Mesendoderm (in vitro differentiated cells): ENCODE measurements at regions not wholly inside any gene's neighbourhood (a gene's known extent, or its start where the extent isn't known, plus 50 kb on each side); places are given as distances from the start of the nearest gene placed in this dataset.

Source experiments
- DNase-seq: peaks from one replicate; pipeline ENCODE4 v3.0.0; 2013
- H2AK5ac ChIP-seq: 2 replicates; pipeline ENCODE4 v1.6.1; 2013; ENCODE audit warnings: low read length, inconsistent platforms
- H2BK120ac ChIP-seq: 2 replicates; pipeline ENCODE4 v1.6.1; 2013; ENCODE audit warnings: low read depth, mild to moderate bottlenecking, low read length, moderate library complexity, mixed read lengths
- H2BK15ac ChIP-seq: replicated peaks from 2 replicates; pipeline ENCODE4 v1.6.1; 2013; ENCODE audit warnings: low read depth, mild to moderate bottlenecking, moderate library complexity
- H2BK5ac ChIP-seq: 2 replicates; pipeline ENCODE4 v1.6.1; 2013; ENCODE audit warnings: low read length, inconsistent platforms
- H3K18ac ChIP-seq: 2 replicates; pipeline ENCODE4 v1.6.1; 2013; ENCODE audit warnings: mild to moderate bottlenecking, low read length, mixed read lengths
- H3K23ac ChIP-seq: one replicate; pipeline ENCODE4 v1.6.1; 2013; ENCODE audit warnings: low read length
- H3K27ac ChIP-seq: 2 replicates; pipeline ENCODE4 v1.5.1; 2013; ENCODE audit warnings: low read depth, mild to moderate bottlenecking, inconsistent platforms, low read length, moderate library complexity
- H3K27me3 ChIP-seq: 2 replicates; pipeline ENCODE4 v1.6.1; 2013; ENCODE audit warnings: low read length, control low read depth, mild to moderate bottlenecking, inconsistent platforms; ENCODE audit not compliant: insufficient read depth, poor library complexity
- H3K36me3 ChIP-seq: 2 replicates; pipeline ENCODE4 v1.6.1; 2013; ENCODE audit warnings: low read length, inconsistent platforms; ENCODE audit not compliant: control insufficient read depth, insufficient read depth
- H3K4ac ChIP-seq: one replicate; pipeline ENCODE4 v1.6.1; 2013; ENCODE audit warnings: low read depth, mild to moderate bottlenecking, low read length, moderate library complexity
- H3K4me1 ChIP-seq: 2 replicates; pipeline ENCODE4 v1.6.1; 2013; ENCODE audit warnings: low read depth, low read length, inconsistent platforms; ENCODE audit not compliant: control insufficient read depth
- H3K4me2 ChIP-seq: 2 replicates; pipeline ENCODE4 v1.6.1; 2013; ENCODE audit warnings: low read length
- H3K4me3 ChIP-seq: 2 replicates; pipeline ENCODE4 v1.5.1; 2013; ENCODE audit warnings: mild to moderate bottlenecking, low read length
- H3K56ac ChIP-seq: one replicate; pipeline ENCODE4 v1.6.1; 2013; ENCODE audit warnings: low read length
- H3K79me1 ChIP-seq: 2 replicates; pipeline ENCODE4 v1.6.1; 2013; ENCODE audit warnings: low read length, inconsistent platforms
- H3K79me2 ChIP-seq: 2 replicates; pipeline ENCODE4 v1.6.1; 2013; ENCODE audit warnings: mild to moderate bottlenecking, low read length; ENCODE audit not compliant: control insufficient read depth, insufficient read depth
- H3K9ac ChIP-seq: 2 replicates; pipeline ENCODE4 v1.6.1; 2013; ENCODE audit warnings: low read length, inconsistent platforms
- H4K5ac ChIP-seq: one replicate; pipeline ENCODE4 v1.6.1; 2013; ENCODE audit warnings: low read length
- H4K8ac ChIP-seq: one replicate; pipeline ENCODE4 v1.6.1; 2013; ENCODE audit warnings: low read depth, mild to moderate bottlenecking, control low read depth, low read length, moderate library complexity
- WGBS: extraction: QIAGEN DNeasy Blood & Tissue Kit; methylation state at CpG from one replicate; pipeline ENCODE4 v1.1.7; 2013; ENCODE audit warnings: low lambda C conversion rate, missing lambda C conversion rate; ENCODE audit not compliant: insufficient coverage; ENCODE audit errors: extremely low coverage; 5-methylcytosine and 5-hydroxymethylcytosine counted together

- H3K36me3 ChIP-seq: no peaks in the 10 kb centered on the region
- H3K27ac ChIP-seq: no peak overlapping the region
- H3K4me1 ChIP-seq: peaks cover 4% of the 10 kb centered on the region
- no peak overlapping the region for H3K4me3 ChIP-seq
- no peak overlapping the region for H4K8ac ChIP-seq
- peak; percentile 44 for DNase-seq
- H2BK120ac ChIP-seq: no peak overlapping the region
- no peak overlapping the region for H3K18ac ChIP-seq
- H3K27me3 ChIP-seq: no peaks in the 10 kb centered on the region
- H3K79me1 ChIP-seq: no peaks in the 10 kb centered on the region
- no peak overlapping the region for H2BK5ac ChIP-seq
- no peak overlapping the region for H4K5ac ChIP-seq
- no peak overlapping the region for H2BK15ac ChIP-seq
- WGBS: no CpG with 5 or more reads among the region's 10 CpGs
- no peaks in the 10 kb centered on the region for H3K79me2 ChIP-seq
- H3K9ac ChIP-seq: no peak overlapping the region
- H2AK5ac ChIP-seq: no peak overlapping the region
- H3K56ac ChIP-seq: no peak overlapping the region
- H3K4me2 ChIP-seq: no peak overlapping the region
- no peak overlapping the region for H3K23ac ChIP-seq
- no peak overlapping the region for H3K4ac ChIP-seq
Measured at GRCh38 chr3:59538753-59539432, 489.1 kb upstream of the CFAP20DC start.

DNA sequence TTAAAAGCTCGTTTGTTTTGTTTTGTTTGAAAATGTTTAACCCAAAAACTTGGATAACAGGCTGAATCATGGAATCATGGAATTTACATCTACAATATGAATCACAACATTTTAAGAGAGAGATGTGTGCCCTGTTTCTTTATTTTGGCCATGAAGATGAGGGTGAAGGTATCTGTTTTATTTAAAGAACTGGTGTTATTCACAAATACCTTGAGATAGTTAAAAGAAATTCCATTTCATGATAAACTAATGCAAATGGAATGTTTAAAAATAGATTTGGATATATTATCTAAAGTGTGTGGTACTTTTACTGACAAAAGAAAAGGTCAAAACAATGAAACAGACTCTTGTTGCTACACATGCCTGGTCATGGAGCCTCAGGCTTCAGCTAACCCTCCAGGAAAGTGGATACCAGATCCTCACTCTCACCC lies 486.0 kb upstream of the CFAP20DC start:
- Histone ChIP-seq H3K18ac (no peak overlapping the region), H4K8ac (no peak overlapping the region), H3K4ac (no peak overlapping the region), H3K79me1 (no peaks in the 10 kb centered on the region), H3K56ac (no peak overlapping the region), H3K4me1 (no peaks in the 10 kb centered on the region), H3K36me3 (no peaks in the 10 kb centered on the region), H3K4me3 (no peak overlapping the region), H3K27me3 (no peaks in the 10 kb centered on the region), H3K9ac (no peak overlapping the region), H3K79me2 (no peaks in the 10 kb centered on the region), H2BK15ac (no peak overlapping the region), H3K23ac (no peak overlapping the region), H3K4me2 (no peak overlapping the region), H2BK5ac (no peak overlapping the region), H2AK5ac (no peak overlapping the region), H4K5ac (no peak overlapping the region), H2BK120ac (no peak overlapping the region), H3K27ac (no peak overlapping the region)
- no CpG with 5 or more reads among the region's 1 CpG for WGBS
- no peak for DNase-seq

- Histone ChIP-seq H3K79me1 (no peaks in the 10 kb centered on the region), H2AK5ac (no peak overlapping the region), H3K4me3 (no peak overlapping the region), H3K18ac (no peak overlapping the region), H3K56ac (no peak overlapping the region), H4K5ac (no peak overlapping the region), H2BK5ac (no peak overlapping the region), H3K4me1 (no peaks in the 10 kb centered on the region), H3K27ac (no peak overlapping the region), H3K4ac (no peak overlapping the region), H2BK120ac (no peak overlapping the region), H2BK15ac (no peak overlapping the region), H3K27me3 (no peaks in the 10 kb centered on the region), H3K36me3 (no peaks in the 10 kb centered on the region), H3K4me2 (no peak overlapping the region), H3K79me2 (no peaks in the 10 kb centered on the region), H4K8ac (no peak overlapping the region), H3K9ac (no peak overlapping the region), H3K23ac (no peak overlapping the region)
- no peak for DNase-seq
- WGBS: no CpG with 5 or more reads among the region's 2 CpGs
Measured at GRCh38 chr3:59531994-59532393, 482.2 kb upstream of the CFAP20DC start.

GRCh38 chr3:59531066-59531745 lies 481.4 kb upstream of the CFAP20DC start:
- Histone ChIP-seq H2AK5ac (no peak overlapping the region), H4K5ac (no peak overlapping the region), H3K9ac (no peak overlapping the region), H2BK15ac (no peak overlapping the region), H3K36me3 (no peaks in the 10 kb centered on the region), H3K4me1 (no peaks in the 10 kb centered on the region), H2BK120ac (no peak overlapping the region), H2BK5ac (no peak overlapping the region), H3K4me3 (no peak overlapping the region), H3K79me1 (no peaks in the 10 kb centered on the region), H3K27ac (no peak overlapping the region), H3K18ac (no peak overlapping the region), H3K79me2 (no peaks in the 10 kb centered on the region), H4K8ac (no peak overlapping the region), H3K4ac (no peak overlapping the region), H3K56ac (no peak overlapping the region), H3K4me2 (no peak overlapping the region), H3K23ac (no peak overlapping the region), H3K27me3 (no peaks in the 10 kb centered on the region)
- DNase-seq: no peak
- whole genome bisulfite sequencing: no CpG with 5 or more reads among the region's 3 CpGs

- Histone ChIP-seq H3K4me2 (no peak overlapping the region), H3K4me3 (no peak overlapping the region), H3K36me3 (no peaks in the 10 kb centered on the region), H3K9ac (no peak overlapping the region), H3K4ac (no peak overlapping the region), H4K8ac (no peak overlapping the region), H3K18ac (no peak overlapping the region), H2AK5ac (no peak overlapping the region), H3K27ac (no peak overlapping the region), H3K27me3 (no peaks in the 10 kb centered on the region), H3K23ac (no peak overlapping the region), H3K79me1 (no peaks in the 10 kb centered on the region), H3K79me2 (no peaks in the 10 kb centered on the region), H2BK15ac (no peak overlapping the region), H3K4me1 (no peaks in the 10 kb centered on the region), H2BK120ac (no peak overlapping the region), H2BK5ac (no peak overlapping the region), H3K56ac (no peak overlapping the region), H4K5ac (no peak overlapping the region)
- DNase-seq: no peak
- no CpG with 5 or more reads among the region's 5 CpGs for WGBS
Measured at GRCh38 chr3:59528251-59528650, 478.4 kb upstream of the CFAP20DC start.
